Hepatocyte (in vitro differentiated cells): ENCODE measurements at regions not wholly inside any gene's neighbourhood (a gene's known extent, or its start where the extent isn't known, plus 50 kb on each side); places are given as distances from the start of the nearest gene placed in this dataset.

ENCODE experiments used
- DNase-seq: peaks from one replicate; pipeline ENCODE4 v3.0.0-alpha.2; 2016; ENCODE audit warnings: low spot score
- H2AFZ ChIP-seq: fragments of 200-600 bp; sonication (generic); 2 replicates; pipeline ENCODE4 v1.6.0; 2016; ENCODE audit warnings: antibody characterized with exemption, mild to moderate bottlenecking
- H3K27ac ChIP-seq: fragments of 200-600 bp; sonication (generic); 2 replicates; pipeline ENCODE4 v1.5.1; 2016; ENCODE audit warnings: mild to moderate bottlenecking
- H3K27me3 ChIP-seq: fragments of 200-600 bp; sonication (generic); 2 replicates; pipeline ENCODE4 v1.6.1; 2016
- H3K36me3 ChIP-seq: fragments of 200-600 bp; sonication (generic); replicated peaks from 2 replicates; pipeline ENCODE4 v1.5.1; 2016; ENCODE audit warnings: low read depth; ENCODE audit not compliant: insufficient read depth
- H3K4me1 ChIP-seq: fragments of 200-600 bp; sonication (generic); 2 replicates; pipeline ENCODE4 v1.5.1; 2016; ENCODE audit warnings: mild to moderate bottlenecking, moderate library complexity; ENCODE audit not compliant: insufficient read depth
- H3K4me2 ChIP-seq: fragments of 200-600 bp; sonication (generic); 2 replicates; pipeline ENCODE4 v1.6.0; 2016
- H3K4me3 ChIP-seq: fragments of 200-600 bp; sonication (generic); 2 replicates; pipeline ENCODE4 v1.5.1; 2016; ENCODE audit warnings: mild to moderate bottlenecking
- H3K79me2 ChIP-seq: fragments of 200-600 bp; sonication (generic); 2 replicates; pipeline ENCODE4 v1.6.0; 2017; ENCODE audit warnings: mild to moderate bottlenecking
- H3K9me2 ChIP-seq: fragments of 200-600 bp; sonication (generic); replicated peaks from 2 replicates; pipeline ENCODE4 v1.6.0; 2017; ENCODE audit warnings: mild to moderate bottlenecking; ENCODE audit not compliant: insufficient read depth
- H3K9me3 ChIP-seq: fragments of 200-600 bp; sonication (generic); 2 replicates; pipeline ENCODE4 v1.5.1; 2016; ENCODE audit warnings: low read depth, mild to moderate bottlenecking
- H4K20me1 ChIP-seq: fragments of 200-600 bp; sonication (generic); 2 replicates; pipeline ENCODE4 v1.6.0; 2016; ENCODE audit warnings: mild to moderate bottlenecking; ENCODE audit not compliant: insufficient read depth, poor library complexity, severe bottlenecking
- EZH2 ChIP-seq: fragments of 200-600 bp; sonication (generic); IDR thresholded peaks from 2 replicates; pipeline ENCODE4 v1.6.1; 2016; ENCODE audit warnings: antibody characterized with exemption, mild to moderate bottlenecking, borderline replicate concordance
- EZH2phosphoT487 ChIP-seq: fragments of 200-600 bp; sonication (generic); IDR thresholded peaks from one replicate; pipeline ENCODE4 v1.6.1; 2018; ENCODE audit warnings: antibody characterized with exemption, mild to moderate bottlenecking, low read depth, moderate library complexity; ENCODE audit not compliant: unreplicated experiment, severe bottlenecking
- WGBS: methylation state at CpG from one replicate; pipeline ENCODE4 v1.1.6; 2016; ENCODE audit warnings: low lambda C conversion rate; ENCODE audit errors: missing lambda C conversion rate; 5-methylcytosine and 5-hydroxymethylcytosine counted together
- TF ChIP-seq, protein P1 (sequence below): fragments of 200-600 bp; sonication (generic); IDR thresholded peaks from 2 replicates; pipeline ENCODE4 v1.5.1; 2016; ENCODE audit warnings: antibody characterized with exemption, mild to moderate bottlenecking; ENCODE audit not compliant: poor library complexity

- 100% methylated on average over 1 of the region's 1 CpG for WGBS
- H2AFZ ChIP-seq = no peak overlapping the region
- no peak for DNase-seq
These were observed 541.0 kb downstream of the DTWD2 start for GRCh38 chr5:118447350-118447749.

DNA sequence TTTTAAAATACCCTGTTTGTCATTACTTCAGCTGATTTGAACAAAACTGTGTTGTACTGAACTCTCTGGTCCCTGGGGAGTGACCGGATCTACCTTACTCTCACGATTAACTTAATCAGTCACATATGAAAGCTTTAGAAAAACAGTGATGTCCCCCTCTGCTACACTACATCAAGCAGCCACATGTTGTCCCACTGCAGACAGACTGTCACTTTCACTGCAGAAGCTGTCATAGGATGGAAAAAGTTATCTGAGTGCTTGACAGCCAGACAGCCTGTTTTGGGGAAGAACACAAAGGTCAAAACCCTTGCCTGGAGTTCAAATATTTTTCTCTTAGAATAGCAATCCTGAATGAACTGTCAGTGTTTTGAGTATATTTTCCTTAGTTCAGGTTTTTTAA is 546.4 kb downstream of the DTWD2 start:
- 61% methylated on average over 2 of the region's 2 CpGs for WGBS
- no peaks in the 10 kb centered on the region for H3K79me2 ChIP-seq
- no peak for DNase-seq
- H3K27me3 ChIP-seq = no peaks in the 10 kb centered on the region
- H3K4me1 ChIP-seq = no peaks in the 10 kb centered on the region
- H3K27ac ChIP-seq = no peak overlapping the region
- no peak for TF ChIP-seq EZH2
- TF ChIP-seq, protein P1, sequence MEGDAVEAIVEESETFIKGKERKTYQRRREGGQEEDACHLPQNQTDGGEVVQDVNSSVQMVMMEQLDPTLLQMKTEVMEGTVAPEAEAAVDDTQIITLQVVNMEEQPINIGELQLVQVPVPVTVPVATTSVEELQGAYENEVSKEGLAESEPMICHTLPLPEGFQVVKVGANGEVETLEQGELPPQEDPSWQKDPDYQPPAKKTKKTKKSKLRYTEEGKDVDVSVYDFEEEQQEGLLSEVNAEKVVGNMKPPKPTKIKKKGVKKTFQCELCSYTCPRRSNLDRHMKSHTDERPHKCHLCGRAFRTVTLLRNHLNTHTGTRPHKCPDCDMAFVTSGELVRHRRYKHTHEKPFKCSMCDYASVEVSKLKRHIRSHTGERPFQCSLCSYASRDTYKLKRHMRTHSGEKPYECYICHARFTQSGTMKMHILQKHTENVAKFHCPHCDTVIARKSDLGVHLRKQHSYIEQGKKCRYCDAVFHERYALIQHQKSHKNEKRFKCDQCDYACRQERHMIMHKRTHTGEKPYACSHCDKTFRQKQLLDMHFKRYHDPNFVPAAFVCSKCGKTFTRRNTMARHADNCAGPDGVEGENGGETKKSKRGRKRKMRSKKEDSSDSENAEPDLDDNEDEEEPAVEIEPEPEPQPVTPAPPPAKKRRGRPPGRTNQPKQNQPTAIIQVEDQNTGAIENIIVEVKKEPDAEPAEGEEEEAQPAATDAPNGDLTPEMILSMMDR = no peak
- H2AFZ ChIP-seq = no peak overlapping the region
- H3K36me3 ChIP-seq = no peaks in the 10 kb centered on the region
- no peak overlapping the region for H3K4me2 ChIP-seq
- no peaks in the 10 kb centered on the region for H3K9me2 ChIP-seq
- H3K9me3 ChIP-seq = no peaks in the 10 kb centered on the region
- H3K4me3 ChIP-seq = no peak overlapping the region
- no peaks in the 10 kb centered on the region for H4K20me1 ChIP-seq

More at GRCh38 chr5:118447350-118447749, 541.0 kb downstream of the DTWD2 start:
- Histone ChIP-seq H3K36me3 (no peaks in the 10 kb centered on the region), H4K20me1 (no peaks in the 10 kb centered on the region), H3K27me3 (no peaks in the 10 kb centered on the region), H3K4me1 (no peaks in the 10 kb centered on the region), H3K4me2 (no peak overlapping the region), H3K27ac (no peak overlapping the region), H3K4me3 (no peak overlapping the region), H3K9me3 (no peaks in the 10 kb centered on the region), H3K79me2 (no peaks in the 10 kb centered on the region), H3K9me2 (no peaks in the 10 kb centered on the region)
- TF ChIP-seq, protein P1 = no peak
- no peak for TF ChIP-seq EZH2phosphoT487
- no peak for TF ChIP-seq EZH2

- H3K27me3 ChIP-seq = no peaks in the 10 kb centered on the region
- TF ChIP-seq, protein P1 = no peak
- TF ChIP-seq EZH2 (no peak), EZH2phosphoT487 (no peak)
- no peaks in the 10 kb centered on the region for H3K9me2 ChIP-seq
- no peaks in the 10 kb centered on the region for H3K36me3 ChIP-seq
- no peaks in the 10 kb centered on the region for H4K20me1 ChIP-seq
- H3K4me3 ChIP-seq = no peak overlapping the region
- no peak overlapping the region for H3K4me2 ChIP-seq
- H3K79me2 ChIP-seq = no peaks in the 10 kb centered on the region
- no peak for DNase-seq
- H3K4me1 ChIP-seq = no peaks in the 10 kb centered on the region
- no peak overlapping the region for H2AFZ ChIP-seq
- no peaks in the 10 kb centered on the region for H3K9me3 ChIP-seq
- H3K27ac ChIP-seq = no peak overlapping the region
- WGBS = 89% methylated on average over 4 of the region's 4 CpGs
These were observed 547.3 kb downstream of the DTWD2 start for GRCh38 chr5:118441034-118441433.

DNA sequence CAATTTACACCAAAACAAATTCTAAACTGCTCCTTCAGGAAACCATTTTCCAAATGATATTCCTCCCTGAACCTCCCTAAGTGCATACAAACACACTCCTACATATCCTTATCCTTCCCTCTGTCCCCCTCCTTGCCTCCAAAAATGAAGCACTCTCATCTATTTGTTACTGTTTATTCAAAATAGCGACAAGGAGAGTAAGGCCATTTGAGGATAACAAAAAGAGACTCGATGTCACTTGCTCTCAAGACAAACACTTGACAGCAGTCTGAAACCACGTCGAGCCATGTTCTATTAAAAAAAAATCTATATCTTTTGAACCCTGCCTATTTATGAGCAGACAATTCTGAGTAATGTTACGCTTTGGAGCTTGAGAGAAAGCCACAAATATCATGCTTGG is 547.9 kb downstream of the DTWD2 start:
- Histone ChIP-seq H3K36me3 (no peaks in the 10 kb centered on the region), H2AFZ (no peak overlapping the region), H3K9me2 (no peaks in the 10 kb centered on the region), H3K4me1 (no peaks in the 10 kb centered on the region), H3K4me3 (no peak overlapping the region), H3K79me2 (no peaks in the 10 kb centered on the region), H4K20me1 (no peaks in the 10 kb centered on the region), H3K9me3 (no peaks in the 10 kb centered on the region), H3K4me2 (no peak overlapping the region), H3K27ac (no peak overlapping the region), H3K27me3 (no peaks in the 10 kb centered on the region)
- 71% methylated on average over 5 of the region's 5 CpGs for WGBS
- DNase-seq = no peak
- TF ChIP-seq, protein P1 = no peak
- TF ChIP-seq EZH2phosphoT487 (no peak), EZH2 (no peak)
